Progenitor cell of endocrine pancreas (in vitro differentiated cells): ENCODE measurements at regions not wholly inside any gene's neighbourhood (a gene's known extent, or its start where the extent isn't known, plus 50 kb on each side); places are given as distances from the start of the nearest gene placed in this dataset.

Source experiments
- DNase-seq: peaks from one replicate; pipeline ENCODE4 v3.0.0; 2021; ENCODE audit warnings: low spot score; ENCODE audit not compliant: unreplicated experiment
- H3K27ac Mint-ChIP-seq: 2 replicates; pipeline ENCODE4 v1.8.0; 2021; ENCODE audit warnings: mild to moderate bottlenecking, moderate library complexity, mixed read lengths
- H3K27me3 Mint-ChIP-seq: 2 replicates; pipeline ENCODE4 v1.8.0; 2021; ENCODE audit warnings: mixed read lengths
- H3K36me3 Mint-ChIP-seq: 2 replicates; pipeline ENCODE4 v1.8.0; 2022; ENCODE audit warnings: mixed read lengths; ENCODE audit not compliant: insufficient read depth
- H3K4me1 Mint-ChIP-seq: 2 replicates; pipeline ENCODE4 v1.8.0; 2021; ENCODE audit warnings: low read depth, mixed read lengths
- H3K4me3 Mint-ChIP-seq: 2 replicates; pipeline ENCODE4 v1.8.0; 2021; ENCODE audit warnings: low read depth, mild to moderate bottlenecking, moderate library complexity, mixed read lengths
- H3K9me3 Mint-ChIP-seq: 2 replicates; pipeline ENCODE4 v1.8.0; 2021; ENCODE audit warnings: low read depth, mixed read lengths
- TF ChIP-seq, protein P1 (sequence below): fragments of 200-600 bp; sonication (generic); IDR thresholded peaks from one replicate; pipeline ENCODE4 v1.5.0; 2021; ENCODE audit warnings: antibody characterized with exemption, mild to moderate bottlenecking; ENCODE audit not compliant: unreplicated experiment

DNA sequence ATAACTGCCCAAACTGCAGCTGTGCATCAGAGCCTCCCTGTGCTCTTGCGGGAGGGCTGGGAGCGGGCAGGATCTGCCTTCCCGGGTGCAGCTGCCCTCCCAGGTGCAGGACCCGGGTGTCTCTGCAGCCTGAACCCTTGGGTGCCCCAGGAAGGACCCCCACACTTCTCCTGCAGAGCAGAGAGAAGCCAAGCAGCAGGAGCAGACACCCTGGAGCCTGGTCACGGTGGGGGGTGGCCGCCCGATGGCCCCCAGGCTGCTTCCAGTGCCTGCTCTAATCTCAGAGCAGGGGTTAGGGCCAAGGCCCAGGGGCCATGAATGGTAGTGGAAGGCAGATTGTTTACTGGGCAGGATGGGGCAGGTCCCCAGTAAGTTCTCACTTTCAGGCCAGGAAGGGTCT lies 83.0 kb downstream of the RHOU start:
- no peak for DNase-seq
- no peaks in the 10 kb centered on the region for H3K36me3 Mint-ChIP-seq
- H3K4me1 Mint-ChIP-seq, result peaks cover 6% of the 10 kb centered on the region
- no peaks in the 10 kb centered on the region for H3K27me3 Mint-ChIP-seq
- no peak overlapping the region for H3K27ac Mint-ChIP-seq
- H3K9me3 Mint-ChIP-seq, result no peaks in the 10 kb centered on the region
- TF ChIP-seq, protein P1, sequence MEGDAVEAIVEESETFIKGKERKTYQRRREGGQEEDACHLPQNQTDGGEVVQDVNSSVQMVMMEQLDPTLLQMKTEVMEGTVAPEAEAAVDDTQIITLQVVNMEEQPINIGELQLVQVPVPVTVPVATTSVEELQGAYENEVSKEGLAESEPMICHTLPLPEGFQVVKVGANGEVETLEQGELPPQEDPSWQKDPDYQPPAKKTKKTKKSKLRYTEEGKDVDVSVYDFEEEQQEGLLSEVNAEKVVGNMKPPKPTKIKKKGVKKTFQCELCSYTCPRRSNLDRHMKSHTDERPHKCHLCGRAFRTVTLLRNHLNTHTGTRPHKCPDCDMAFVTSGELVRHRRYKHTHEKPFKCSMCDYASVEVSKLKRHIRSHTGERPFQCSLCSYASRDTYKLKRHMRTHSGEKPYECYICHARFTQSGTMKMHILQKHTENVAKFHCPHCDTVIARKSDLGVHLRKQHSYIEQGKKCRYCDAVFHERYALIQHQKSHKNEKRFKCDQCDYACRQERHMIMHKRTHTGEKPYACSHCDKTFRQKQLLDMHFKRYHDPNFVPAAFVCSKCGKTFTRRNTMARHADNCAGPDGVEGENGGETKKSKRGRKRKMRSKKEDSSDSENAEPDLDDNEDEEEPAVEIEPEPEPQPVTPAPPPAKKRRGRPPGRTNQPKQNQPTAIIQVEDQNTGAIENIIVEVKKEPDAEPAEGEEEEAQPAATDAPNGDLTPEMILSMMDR, result no peak
- H3K4me3 Mint-ChIP-seq, result no peak overlapping the region

DNA sequence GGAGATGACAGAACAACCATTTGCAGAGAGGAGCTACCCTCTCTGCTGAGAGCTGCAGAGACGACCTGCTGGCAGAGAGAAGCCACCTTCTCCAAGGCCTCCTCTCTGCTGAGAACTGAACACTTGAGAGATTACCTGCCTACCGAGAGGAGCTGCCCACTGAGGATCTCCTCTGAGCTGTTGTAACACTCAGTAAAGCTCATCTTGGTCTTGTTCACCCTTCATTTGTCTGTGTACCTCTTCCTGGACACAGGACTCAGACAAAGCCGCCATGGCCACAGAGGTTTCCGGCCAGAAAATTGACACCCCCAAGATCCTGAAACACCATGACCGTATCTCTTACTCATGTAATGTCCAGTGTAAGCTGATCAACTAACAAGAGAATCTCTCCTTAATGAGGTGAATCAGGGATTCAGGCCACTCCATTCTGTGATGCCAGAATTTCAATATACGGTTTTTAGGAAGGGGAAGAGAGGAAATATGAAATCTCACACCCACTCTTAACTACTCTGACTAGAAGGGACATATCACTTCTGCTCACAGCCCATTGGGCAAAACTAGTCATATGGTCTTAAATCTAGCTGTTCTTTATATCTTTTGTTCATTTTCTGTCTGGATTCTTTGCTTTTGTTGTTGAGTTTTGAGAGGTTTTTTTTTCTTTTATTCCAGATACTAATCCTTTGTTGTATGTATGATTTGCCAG lies 83.8 kb downstream of the RHOU start:
- H3K36me3 Mint-ChIP-seq, result no peaks in the 10 kb centered on the region
- H3K27me3 Mint-ChIP-seq, result no peaks in the 10 kb centered on the region
- H3K4me3 Mint-ChIP-seq, result no peak overlapping the region
- no peak for DNase-seq
- no peak overlapping the region for H3K27ac Mint-ChIP-seq
- H3K4me1 Mint-ChIP-seq, result peaks cover 8% of the 10 kb centered on the region
- TF ChIP-seq, protein P1, result no peak
- no peaks in the 10 kb centered on the region for H3K9me3 Mint-ChIP-seq

DNA sequence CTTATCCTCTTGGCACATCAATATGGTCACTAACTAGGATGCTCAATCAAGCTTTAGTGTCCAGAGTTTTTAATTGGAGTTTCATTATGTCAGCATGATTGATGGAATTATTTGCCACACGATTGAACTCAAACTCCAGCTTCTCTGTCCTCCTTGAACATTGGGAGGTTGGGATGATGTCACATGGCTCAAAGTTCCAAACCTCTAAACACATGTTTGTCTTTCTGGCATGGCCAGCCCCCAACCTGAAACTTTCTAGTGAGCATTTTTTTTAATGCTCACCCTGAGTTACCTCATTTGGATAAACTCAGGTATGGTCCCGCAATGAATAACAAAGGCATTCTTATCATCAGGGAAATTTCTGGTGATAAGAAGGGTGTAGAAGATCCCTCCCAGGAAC lies 86.0 kb downstream of the RHOU start:
- H3K4me1 Mint-ChIP-seq, result peaks cover 6% of the 10 kb centered on the region
- DNase-seq, result no peak
- TF ChIP-seq, protein P1, result no peak
- no peak overlapping the region for H3K27ac Mint-ChIP-seq
- H3K4me3 Mint-ChIP-seq, result no peak overlapping the region
- H3K27me3 Mint-ChIP-seq, result no peaks in the 10 kb centered on the region
- no peaks in the 10 kb centered on the region for H3K36me3 Mint-ChIP-seq
- H3K9me3 Mint-ChIP-seq, result no peaks in the 10 kb centered on the region

DNA sequence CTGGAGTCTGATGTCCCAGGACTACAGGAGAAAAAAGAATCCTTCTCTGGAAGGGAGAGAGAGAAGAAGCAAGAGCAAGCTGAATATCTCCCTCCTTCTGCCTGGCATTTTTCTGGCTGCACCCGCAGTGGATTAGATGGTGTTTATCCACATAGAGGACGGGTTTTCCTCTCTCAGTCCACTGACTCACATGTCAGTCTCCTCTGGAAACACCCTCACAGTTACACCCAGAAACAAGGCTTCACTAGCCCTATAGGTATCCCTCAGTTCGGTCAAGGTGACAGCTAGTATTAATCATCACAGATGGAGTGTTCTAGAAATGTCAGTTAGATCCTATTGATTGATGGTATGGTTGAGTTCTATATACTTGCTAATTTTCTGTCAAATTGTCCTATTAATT lies 87.9 kb downstream of the RHOU start:
- H3K27ac Mint-ChIP-seq, result no peak overlapping the region
- DNase-seq, result no peak
- no peaks in the 10 kb centered on the region for H3K27me3 Mint-ChIP-seq
- H3K36me3 Mint-ChIP-seq, result no peaks in the 10 kb centered on the region
- H3K4me1 Mint-ChIP-seq, result peaks cover 13% of the 10 kb centered on the region
- no peak overlapping the region for H3K4me3 Mint-ChIP-seq
- TF ChIP-seq, protein P1, result no peak
- no peaks in the 10 kb centered on the region for H3K9me3 Mint-ChIP-seq

DNA sequence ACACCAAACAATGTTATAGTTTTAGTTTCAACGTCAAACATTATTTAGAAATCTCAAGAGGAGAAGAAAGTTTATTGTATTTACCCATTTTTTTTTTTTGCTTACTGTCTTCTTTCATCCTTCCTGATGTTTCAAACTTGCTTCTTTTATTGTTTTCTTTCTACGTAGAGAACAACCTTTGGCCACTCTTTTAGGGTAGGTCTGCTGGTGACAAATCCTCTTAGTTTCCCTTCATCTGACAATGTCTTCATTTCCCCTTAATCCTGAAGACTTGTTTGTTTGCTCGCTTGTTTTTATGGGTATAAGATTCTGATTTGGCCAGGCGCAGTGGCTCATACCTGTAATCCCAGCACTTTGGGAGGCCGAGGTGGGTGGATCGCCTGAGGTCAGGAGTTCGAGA lies 89.1 kb downstream of the RHOU start:
- no peak for DNase-seq
- Mint-ChIP-seq H3K27me3 (no peaks in the 10 kb centered on the region), H3K9me3 (peaks cover 1% of the 10 kb centered on the region), H3K4me3 (no peak overlapping the region), H3K27ac (no peak overlapping the region), H3K36me3 (no peaks in the 10 kb centered on the region), H3K4me1 (peaks cover 20% of the 10 kb centered on the region)
- TF ChIP-seq, protein P1, result no peak
